ENCODE measurements at regions not wholly inside any gene's neighbourhood (a gene's known extent, or its start where the extent isn't known, plus 50 kb on each side); places are given as distances from the start of the nearest gene placed in this dataset.

- TF ChIP-seq GATA3 (IDR thresholded peaks at IDR 0.05; ENCODE audit: low read depth, low read length) (no peak), GATA2 (IDR thresholded peaks at IDR 0.05; ENCODE audit: low read depth, low read length) (no peak)
These were observed 229.4 kb upstream of the SLC35B3 start for GRCh38 chr6:8664700-8665099.

Measured in SH-SY5Y (cell line).